GM10266 (cell line): ENCODE measurements at regions not wholly inside any gene's neighbourhood (a gene's known extent, or its start where the extent isn't known, plus 50 kb on each side); places are given as distances from the start of the nearest gene placed in this dataset.

Experiments used
- DNase-seq: peaks from one replicate; pipeline ENCODE4 v3.0.0; 2012; ENCODE audit errors: extremely low spot score
- TF ChIP-seq, protein P1 (sequence below): IDR thresholded peaks from 2 replicates; pipeline ENCODE4 v1.5.1; 2012; ENCODE audit warnings: mild to moderate bottlenecking, low read depth; ENCODE audit not compliant: control insufficient read depth, insufficient read depth; ENCODE audit errors: missing control alignments

DNA sequence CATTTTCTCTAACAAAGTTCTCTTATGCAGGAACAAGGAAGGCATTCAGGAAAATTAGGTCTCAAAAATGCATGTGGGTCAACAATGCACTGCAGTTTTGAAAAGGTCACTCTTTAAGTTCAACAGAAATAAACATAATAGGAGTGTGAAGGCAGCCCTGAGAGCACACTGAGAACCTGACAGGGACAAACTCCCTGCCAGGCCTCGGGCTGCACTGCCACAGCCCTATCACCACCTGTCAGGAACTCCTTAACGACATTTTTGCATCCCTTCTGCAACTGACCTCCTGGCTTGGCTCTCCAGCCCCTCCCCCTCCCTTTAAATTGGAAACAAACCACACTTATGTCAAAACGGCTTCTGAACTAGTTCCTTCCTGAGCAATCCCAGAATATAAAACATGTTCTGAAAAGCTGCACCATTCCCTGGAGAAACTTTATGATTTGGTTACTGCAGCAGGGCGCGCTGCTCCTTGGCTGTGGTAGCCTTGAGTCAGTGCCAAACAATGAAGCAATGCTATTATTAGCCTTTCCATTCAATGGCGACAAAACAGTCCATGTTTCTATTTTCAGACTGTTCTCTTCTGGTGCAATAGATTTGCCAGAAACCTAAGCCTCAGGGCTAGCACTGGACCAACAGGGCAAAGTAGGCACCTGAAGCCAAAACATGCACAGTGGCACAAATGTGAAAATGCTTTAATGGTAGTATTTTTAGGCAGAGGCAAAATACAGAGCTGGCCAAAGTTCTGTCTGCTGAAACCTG is 160.1 kb upstream of the ZNF608 start:
- DNase-seq: no peak
- TF ChIP-seq, protein P1, sequence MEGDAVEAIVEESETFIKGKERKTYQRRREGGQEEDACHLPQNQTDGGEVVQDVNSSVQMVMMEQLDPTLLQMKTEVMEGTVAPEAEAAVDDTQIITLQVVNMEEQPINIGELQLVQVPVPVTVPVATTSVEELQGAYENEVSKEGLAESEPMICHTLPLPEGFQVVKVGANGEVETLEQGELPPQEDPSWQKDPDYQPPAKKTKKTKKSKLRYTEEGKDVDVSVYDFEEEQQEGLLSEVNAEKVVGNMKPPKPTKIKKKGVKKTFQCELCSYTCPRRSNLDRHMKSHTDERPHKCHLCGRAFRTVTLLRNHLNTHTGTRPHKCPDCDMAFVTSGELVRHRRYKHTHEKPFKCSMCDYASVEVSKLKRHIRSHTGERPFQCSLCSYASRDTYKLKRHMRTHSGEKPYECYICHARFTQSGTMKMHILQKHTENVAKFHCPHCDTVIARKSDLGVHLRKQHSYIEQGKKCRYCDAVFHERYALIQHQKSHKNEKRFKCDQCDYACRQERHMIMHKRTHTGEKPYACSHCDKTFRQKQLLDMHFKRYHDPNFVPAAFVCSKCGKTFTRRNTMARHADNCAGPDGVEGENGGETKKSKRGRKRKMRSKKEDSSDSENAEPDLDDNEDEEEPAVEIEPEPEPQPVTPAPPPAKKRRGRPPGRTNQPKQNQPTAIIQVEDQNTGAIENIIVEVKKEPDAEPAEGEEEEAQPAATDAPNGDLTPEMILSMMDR: no peak

DNA sequence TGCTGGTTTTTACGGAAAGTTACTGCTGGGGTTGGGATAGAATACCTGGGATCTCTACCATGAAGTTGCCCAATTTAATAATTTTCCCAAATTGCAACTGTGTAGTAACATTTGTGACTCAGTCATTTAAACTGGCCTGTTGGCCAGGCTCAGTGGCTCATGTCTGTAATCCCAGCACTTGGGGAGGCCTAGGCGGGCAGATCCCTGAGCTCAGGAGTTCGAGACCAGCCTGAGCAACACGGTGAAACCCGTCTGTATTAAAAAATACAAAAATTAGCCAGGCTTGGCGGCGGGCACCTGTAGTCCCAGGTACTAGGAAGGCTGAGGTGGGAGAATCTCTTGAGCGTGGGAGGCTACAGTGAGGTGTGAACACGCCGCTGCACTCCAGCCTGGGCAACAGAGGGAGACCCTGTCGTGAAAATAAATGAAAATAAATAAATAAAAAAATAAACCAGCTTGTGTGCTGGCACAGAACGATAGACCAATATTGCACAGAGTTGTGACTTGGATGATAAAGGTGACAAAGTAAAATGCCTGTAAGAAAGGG is 160.7 kb upstream of the ZNF608 start:
- TF ChIP-seq, protein P1: no peak
- no peak for DNase-seq

DNA sequence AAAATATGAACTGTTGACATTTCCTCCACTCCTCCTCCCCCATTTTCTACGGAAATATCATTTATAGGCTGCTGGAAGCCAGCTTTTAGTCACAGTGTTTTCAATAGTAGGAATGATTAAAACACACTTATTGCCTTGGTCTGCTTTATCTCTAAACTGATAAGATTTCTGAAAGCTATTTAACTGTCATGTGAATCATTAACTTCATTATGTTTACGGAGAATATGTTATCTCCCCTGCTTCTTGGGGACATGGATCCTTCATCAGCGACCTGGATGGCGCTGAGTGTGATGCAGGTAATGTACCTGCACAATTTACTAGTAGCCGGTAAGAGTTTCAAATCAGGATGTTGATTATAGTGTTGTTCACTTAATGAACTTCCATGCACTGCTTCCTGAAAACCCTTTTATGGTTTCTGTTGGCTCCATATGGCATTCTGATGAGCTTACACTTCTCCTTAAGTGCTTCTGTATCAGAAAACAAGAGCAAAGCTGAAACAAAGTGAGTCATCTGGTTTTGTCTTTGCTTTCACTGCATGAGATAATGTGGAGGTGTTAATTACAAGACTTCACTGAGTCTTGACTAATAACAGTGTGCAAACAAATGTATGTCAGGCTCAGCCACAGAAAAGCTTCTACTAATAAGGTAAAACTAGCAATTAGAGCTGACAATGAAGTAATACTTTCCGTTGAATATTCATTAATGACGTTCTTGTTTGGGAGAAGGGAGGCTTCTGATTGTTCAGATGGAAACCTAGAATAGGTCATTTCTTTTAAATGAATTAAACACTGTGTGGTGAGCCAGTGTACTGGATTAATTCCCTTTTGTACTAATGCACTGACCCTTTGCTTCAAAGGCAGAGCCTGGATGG is 162.4 kb upstream of the ZNF608 start:
- TF ChIP-seq, protein P1: no peak
- DNase-seq: peak; percentile 68

- TF ChIP-seq, protein P1: no peak
- DNase-seq: no peak
Observed at GRCh38 chr5:124909734-124910133, 163.3 kb upstream of the ZNF608 start.

DNA sequence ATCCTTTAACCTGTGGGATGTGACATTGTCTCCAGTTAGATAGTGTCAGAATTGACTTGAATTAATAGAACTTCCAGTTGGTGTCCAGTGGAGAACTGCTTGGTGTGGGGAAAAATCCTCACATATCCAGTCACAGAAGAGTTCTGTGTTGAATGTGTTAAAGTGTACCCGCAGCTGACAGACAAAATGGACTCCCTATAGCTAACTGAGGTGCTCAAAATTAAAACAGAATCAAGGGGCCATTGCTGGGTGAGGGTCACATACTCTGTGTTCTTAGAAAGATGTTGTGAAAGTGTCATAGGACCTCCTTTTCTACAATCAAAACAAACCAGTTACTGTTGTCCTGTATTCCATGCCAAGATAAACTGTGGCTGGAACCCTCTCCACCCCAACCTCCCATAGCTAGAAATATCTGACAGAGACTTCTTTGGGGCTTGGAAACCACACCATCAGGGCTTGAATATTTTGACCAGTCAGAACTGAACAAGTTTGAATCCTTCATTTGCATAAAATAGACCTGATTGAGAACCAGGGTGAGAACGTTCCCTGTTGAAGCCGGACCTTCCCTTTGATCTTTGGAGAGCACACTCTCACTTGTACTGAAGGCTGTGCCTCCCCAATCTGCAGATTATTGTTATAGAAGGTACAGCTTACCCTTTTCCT is 164.0 kb upstream of the ZNF608 start:
- no peak for DNase-seq
- TF ChIP-seq, protein P1: no peak

- no peak for DNase-seq
- TF ChIP-seq, protein P1: no peak
Observed at GRCh38 chr5:124912638-124913328, 166.3 kb upstream of the ZNF608 start.
